Spleen (tissue), 7 donors: ENCODE measurements at regions not wholly inside any gene's neighbourhood (a gene's known extent, or its start where the extent isn't known, plus 50 kb on each side); places are given as distances from the start of the nearest gene placed in this dataset.

ENCODE experiments used
- CTCF ChIP-seq, 11 experiments: fragments of 200-600 bp in 7 of 11; fragments of 450-650 bp in 4 of 11; sonication (generic) in 4 of 11; IDR thresholded peaks in 8 of 11; conservative IDR thresholded peaks in 3 of 11; 1 replicate in 7 of 11; 2 replicates in 4 of 11; pipeline versions ENCODE4 v1.4.0 to v1.8.0; 2016 to 2021; ENCODE audit warnings: antibody characterized with exemption in 11 of 11, inconsistent platforms in 4 of 11, mild to moderate bottlenecking in 1 of 11
- POLR2A ChIP-seq, 3 donors: fragments of 450-650 bp; IDR thresholded peaks; one replicate each; pipeline ENCODE4 v1.5.1; 2017; ENCODE audit warnings: antibody characterized with exemption in 3 of 3, mild to moderate bottlenecking in 1 of 3
- POLR2AphosphoS5 ChIP-seq, 3 donors: sonication (generic); formaldehyde crosslinking; IDR thresholded peaks; one replicate each; pipeline ENCODE4 v1.5.1; 2017; ENCODE audit warnings: antibody characterized with exemption in 3 of 3
- donor health status: DM: no; HTN: no; CAD: no; lungs with moderate emphysema.
- donor health status: DM: no; HTN: no; CAD: no.
- donor health status: DM: no; HTN: no; CAD: no.

GRCh38 chr6:14945461-14946185 is 300.2 kb upstream of the JARID2 start:
- TF ChIP-seq CTCF (IDR thresholded peaks at IDR 0.05 in 8 of 11, conservative IDR thresholded peaks at IDR 0.05 in 3 of 11), result no peak
- TF ChIP-seq POLR2AphosphoS5 (IDR thresholded peaks at IDR 0.05), result no peak
- TF ChIP-seq POLR2A (IDR thresholded peaks at IDR 0.05), result no peak
